ENCODE measurements at regions not wholly inside any gene's neighbourhood (a gene's known extent, or its start where the extent isn't known, plus 50 kb on each side); places are given as distances from the start of the nearest gene placed in this dataset.

DNA sequence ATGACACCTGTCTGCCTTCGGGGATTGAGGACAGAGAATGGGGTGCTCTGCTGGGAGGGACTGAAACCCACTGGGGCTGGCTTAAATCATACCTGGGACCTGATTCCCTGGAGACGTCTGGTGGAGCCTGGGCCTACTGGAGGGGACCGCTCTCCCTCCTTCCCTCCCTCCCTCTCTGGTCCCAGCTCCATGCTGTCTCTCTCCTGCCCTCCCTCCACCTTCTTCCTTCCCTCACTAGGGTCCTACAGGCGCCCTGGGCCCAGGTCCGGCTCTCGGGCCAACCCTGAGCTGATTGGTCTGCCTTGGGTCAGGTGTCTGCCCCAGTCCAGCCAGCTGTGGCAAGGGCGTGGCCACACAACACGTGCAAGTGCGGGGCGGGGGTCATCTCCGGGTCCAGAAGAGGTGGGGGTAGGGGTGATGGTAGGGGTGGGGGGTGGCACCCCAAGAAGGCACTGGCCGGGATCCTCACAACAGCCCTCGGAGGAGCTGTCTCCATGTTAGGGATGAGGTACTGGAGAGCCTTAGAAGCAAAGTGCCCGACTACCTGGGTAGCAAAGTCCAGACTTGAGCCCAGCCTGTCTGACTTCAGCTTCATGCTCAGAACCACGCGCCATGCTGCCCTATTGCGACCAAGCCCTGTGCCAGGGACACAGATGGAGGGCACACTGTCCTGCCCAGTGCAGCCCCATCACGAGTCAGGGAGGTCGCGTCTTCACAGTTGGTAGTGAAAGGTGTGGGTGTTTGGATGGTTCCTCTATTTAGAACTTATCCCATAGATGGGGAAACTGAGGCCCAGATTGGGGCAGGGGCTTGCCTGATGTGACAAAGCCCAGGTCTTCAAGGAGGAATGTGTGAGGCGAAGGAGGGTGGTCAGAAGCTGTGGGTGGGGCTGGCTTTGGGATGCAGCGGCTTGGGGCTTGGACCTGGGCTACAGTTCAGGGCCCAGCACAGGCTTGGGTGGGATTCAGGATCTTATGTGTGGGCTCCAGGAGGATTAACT lies 574.1 kb downstream of the PTPRU start:
- TF ChIP-seq FOXA1 (IDR thresholded peaks at IDR 0.05) (no peak), HNF4A (conservative IDR thresholded peaks at IDR 0.05) (no peak), FOXA2 (IDR thresholded peaks at IDR 0.05) (no peak), SP1 (IDR thresholded peaks at IDR 0.05) (no peak), RXRA (IDR thresholded peaks at IDR 0.05) (no peak), HNF4G (IDR thresholded peaks at IDR 0.05) (no peak), YY1 (IDR thresholded peaks at IDR 0.05) (no peak), JUND (IDR thresholded peaks at IDR 0.05) (no peak), EGR1 (IDR thresholded peaks at IDR 0.05; ENCODE audit: low read depth in 2 of 2) (no peak), NR2F2 (IDR thresholded peaks at IDR 0.05) (no peak), RAD21 (IDR thresholded peaks at IDR 0.05) (no peak)
- TF ChIP-seq, protein P1, sequence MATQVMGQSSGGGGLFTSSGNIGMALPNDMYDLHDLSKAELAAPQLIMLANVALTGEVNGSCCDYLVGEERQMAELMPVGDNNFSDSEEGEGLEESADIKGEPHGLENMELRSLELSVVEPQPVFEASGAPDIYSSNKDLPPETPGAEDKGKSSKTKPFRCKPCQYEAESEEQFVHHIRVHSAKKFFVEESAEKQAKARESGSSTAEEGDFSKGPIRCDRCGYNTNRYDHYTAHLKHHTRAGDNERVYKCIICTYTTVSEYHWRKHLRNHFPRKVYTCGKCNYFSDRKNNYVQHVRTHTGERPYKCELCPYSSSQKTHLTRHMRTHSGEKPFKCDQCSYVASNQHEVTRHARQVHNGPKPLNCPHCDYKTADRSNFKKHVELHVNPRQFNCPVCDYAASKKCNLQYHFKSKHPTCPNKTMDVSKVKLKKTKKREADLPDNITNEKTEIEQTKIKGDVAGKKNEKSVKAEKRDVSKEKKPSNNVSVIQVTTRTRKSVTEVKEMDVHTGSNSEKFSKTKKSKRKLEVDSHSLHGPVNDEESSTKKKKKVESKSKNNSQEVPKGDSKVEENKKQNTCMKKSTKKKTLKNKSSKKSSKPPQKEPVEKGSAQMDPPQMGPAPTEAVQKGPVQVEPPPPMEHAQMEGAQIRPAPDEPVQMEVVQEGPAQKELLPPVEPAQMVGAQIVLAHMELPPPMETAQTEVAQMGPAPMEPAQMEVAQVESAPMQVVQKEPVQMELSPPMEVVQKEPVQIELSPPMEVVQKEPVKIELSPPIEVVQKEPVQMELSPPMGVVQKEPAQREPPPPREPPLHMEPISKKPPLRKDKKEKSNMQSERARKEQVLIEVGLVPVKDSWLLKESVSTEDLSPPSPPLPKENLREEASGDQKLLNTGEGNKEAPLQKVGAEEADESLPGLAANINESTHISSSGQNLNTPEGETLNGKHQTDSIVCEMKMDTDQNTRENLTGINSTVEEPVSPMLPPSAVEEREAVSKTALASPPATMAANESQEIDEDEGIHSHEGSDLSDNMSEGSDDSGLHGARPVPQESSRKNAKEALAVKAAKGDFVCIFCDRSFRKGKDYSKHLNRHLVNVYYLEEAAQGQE (IDR thresholded peaks at IDR 0.05) = no peak
- TF ChIP-seq, protein P2, sequence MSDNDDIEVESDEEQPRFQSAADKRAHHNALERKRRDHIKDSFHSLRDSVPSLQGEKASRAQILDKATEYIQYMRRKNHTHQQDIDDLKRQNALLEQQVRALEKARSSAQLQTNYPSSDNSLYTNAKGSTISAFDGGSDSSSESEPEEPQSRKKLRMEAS (IDR thresholded peaks at IDR 0.05) = no peak
- no peak for DNase-seq (ENCODE audit: low spot score)
- 84% methylated on average over 22 of the region's 22 CpGs for WGBS

DNA sequence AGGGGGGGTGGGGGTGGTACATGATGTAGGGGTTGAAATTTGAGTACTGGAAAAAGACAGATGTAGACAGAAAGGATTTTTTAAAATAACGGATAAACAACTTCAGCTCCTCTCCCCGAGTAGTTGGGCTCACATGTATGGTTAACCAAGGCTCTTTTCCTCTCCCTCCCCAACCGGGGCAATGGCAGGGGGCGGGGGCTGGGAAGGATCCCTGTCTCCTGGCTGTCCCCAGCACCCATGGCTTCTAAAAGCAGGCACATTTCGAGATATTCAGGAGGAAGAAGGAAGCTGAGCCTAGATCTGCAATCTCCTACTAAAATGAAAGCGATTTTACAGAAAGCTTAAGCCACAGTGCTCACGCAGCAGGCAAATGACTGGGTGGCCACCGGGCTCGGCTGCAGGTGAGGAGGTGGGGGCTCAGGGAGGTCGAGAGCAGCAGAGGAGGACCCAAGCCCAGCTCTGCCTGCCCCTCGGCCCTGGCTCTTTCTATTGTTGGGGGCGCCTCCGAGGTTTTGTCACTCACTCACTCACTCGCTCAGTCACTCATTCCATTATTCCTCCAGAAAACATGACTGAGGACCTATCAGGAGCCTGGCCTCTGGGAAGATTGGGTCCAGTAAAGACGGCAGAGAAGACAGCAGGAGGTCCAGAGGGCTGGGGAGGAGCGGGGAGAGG lies 573.3 kb downstream of the PTPRU start:
- Histone ChIP-seq H3K27me3 (ENCODE audit: control insufficient read depth in 4 of 4, insufficient read depth in 4 of 4, low read length in 3 of 4) (peaks cover 0 to 2% (median 0%) of the 10 kb centered on the region in 4 donors), H3K27ac (ENCODE audit: low read depth in 1 of 2, low read length in 2 of 2) (no peak overlapping the region), H3K4me3 (ENCODE audit: low read depth in 1 of 3, low read length in 3 of 3) (no peak overlapping the region), H3K4me1 (ENCODE audit: control insufficient read depth in 4 of 4, insufficient read depth in 4 of 4, low read length in 3 of 4) (no peaks in the 10 kb centered on the region), H3K9ac (ENCODE audit: low read depth in 1 of 2, low read length in 2 of 2) (no peak overlapping the region), H3K9me3 (ENCODE audit: control insufficient read depth in 4 of 4, low read length in 3 of 4) (no peaks in the 10 kb centered on the region), H3K36me3 (ENCODE audit: control insufficient read depth in 4 of 4, insufficient read depth in 3 of 4, low read depth in 1 of 4, low read length in 3 of 4) (no peaks in the 10 kb centered on the region)
- no peak for DNase-seq (ENCODE audit: low spot score)
- 62% methylated on average over 16 of the region's 16 CpGs for WGBS
- TF ChIP-seq TAF1 (conservative IDR thresholded peaks at IDR 0.05) (no peak), HNF4A (conservative IDR thresholded peaks at IDR 0.05) (no peak), NR2F2 (IDR thresholded peaks at IDR 0.05) (no peak), HNF4G (IDR thresholded peaks at IDR 0.05) (no peak), RAD21 (IDR thresholded peaks at IDR 0.05) (no peak), GABPA (IDR thresholded peaks at IDR 0.05 in 1 of 2, conservative IDR thresholded peaks at IDR 0.05 in 1 of 2) (no peak), EGR1 (IDR thresholded peaks at IDR 0.05; ENCODE audit: low read depth in 2 of 2) (no peak), JUND (IDR thresholded peaks at IDR 0.05) (no peak), FOXA2 (IDR thresholded peaks at IDR 0.05) (no peak), RXRA (IDR thresholded peaks at IDR 0.05) (no peak)
- TF ChIP-seq, protein P3, sequence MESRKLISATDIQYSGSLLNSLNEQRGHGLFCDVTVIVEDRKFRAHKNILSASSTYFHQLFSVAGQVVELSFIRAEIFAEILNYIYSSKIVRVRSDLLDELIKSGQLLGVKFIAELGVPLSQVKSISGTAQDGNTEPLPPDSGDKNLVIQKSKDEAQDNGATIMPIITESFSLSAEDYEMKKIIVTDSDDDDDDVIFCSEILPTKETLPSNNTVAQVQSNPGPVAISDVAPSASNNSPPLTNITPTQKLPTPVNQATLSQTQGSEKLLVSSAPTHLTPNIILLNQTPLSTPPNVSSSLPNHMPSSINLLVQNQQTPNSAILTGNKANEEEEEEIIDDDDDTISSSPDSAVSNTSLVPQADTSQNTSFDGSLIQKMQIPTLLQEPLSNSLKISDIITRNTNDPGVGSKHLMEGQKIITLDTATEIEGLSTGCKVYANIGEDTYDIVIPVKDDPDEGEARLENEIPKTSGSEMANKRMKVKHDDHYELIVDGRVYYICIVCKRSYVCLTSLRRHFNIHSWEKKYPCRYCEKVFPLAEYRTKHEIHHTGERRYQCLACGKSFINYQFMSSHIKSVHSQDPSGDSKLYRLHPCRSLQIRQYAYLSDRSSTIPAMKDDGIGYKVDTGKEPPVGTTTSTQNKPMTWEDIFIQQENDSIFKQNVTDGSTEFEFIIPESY (IDR thresholded peaks at IDR 0.05) = no peak
- TF ChIP-seq, protein P2 (IDR thresholded peaks at IDR 0.05) = no peak
- TF ChIP-seq, protein P4, sequence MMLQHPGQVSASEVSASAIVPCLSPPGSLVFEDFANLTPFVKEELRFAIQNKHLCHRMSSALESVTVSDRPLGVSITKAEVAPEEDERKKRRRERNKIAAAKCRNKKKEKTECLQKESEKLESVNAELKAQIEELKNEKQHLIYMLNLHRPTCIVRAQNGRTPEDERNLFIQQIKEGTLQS (IDR thresholded peaks at IDR 0.05) = no peak
- TF ChIP-seq, protein P5, sequence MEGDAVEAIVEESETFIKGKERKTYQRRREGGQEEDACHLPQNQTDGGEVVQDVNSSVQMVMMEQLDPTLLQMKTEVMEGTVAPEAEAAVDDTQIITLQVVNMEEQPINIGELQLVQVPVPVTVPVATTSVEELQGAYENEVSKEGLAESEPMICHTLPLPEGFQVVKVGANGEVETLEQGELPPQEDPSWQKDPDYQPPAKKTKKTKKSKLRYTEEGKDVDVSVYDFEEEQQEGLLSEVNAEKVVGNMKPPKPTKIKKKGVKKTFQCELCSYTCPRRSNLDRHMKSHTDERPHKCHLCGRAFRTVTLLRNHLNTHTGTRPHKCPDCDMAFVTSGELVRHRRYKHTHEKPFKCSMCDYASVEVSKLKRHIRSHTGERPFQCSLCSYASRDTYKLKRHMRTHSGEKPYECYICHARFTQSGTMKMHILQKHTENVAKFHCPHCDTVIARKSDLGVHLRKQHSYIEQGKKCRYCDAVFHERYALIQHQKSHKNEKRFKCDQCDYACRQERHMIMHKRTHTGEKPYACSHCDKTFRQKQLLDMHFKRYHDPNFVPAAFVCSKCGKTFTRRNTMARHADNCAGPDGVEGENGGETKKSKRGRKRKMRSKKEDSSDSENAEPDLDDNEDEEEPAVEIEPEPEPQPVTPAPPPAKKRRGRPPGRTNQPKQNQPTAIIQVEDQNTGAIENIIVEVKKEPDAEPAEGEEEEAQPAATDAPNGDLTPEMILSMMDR (IDR thresholded peaks at IDR 0.05; ENCODE audit: low read depth, low read length, missing input control) = no peak

More for the DNA sequence above, 574.1 kb downstream of the PTPRU start:
- H3K27me3 ChIP-seq (ENCODE audit: control insufficient read depth in 4 of 4, insufficient read depth in 4 of 4, low read length in 3 of 4) = peaks cover 0 to 2% (median 0%) of the 10 kb centered on the region in 4 donors
- no peak overlapping the region for H3K9ac ChIP-seq (ENCODE audit: low read depth in 1 of 2, low read length in 2 of 2)
- no peak overlapping the region for H3K4me3 ChIP-seq (ENCODE audit: low read depth in 1 of 3, low read length in 3 of 3)
- H3K27ac ChIP-seq (ENCODE audit: low read depth in 1 of 2, low read length in 2 of 2) = no peak overlapping the region
- H3K36me3 ChIP-seq (ENCODE audit: control insufficient read depth in 4 of 4, insufficient read depth in 3 of 4, low read depth in 1 of 4, low read length in 3 of 4) = no peaks in the 10 kb centered on the region
- no peaks in the 10 kb centered on the region for H3K9me3 ChIP-seq (ENCODE audit: control insufficient read depth in 4 of 4, low read length in 3 of 4)
- no peaks in the 10 kb centered on the region for H3K4me1 ChIP-seq (ENCODE audit: control insufficient read depth in 4 of 4, insufficient read depth in 4 of 4, low read length in 3 of 4)
